ENCODE measurements at regions not wholly inside any gene's neighbourhood (a gene's known extent, or its start where the extent isn't known, plus 50 kb on each side); places are given as distances from the start of the nearest gene placed in this dataset.

GRCh38 chr6:155654474-155654873, 198.8 kb upstream of the NOX3 start:
- Histone ChIP-seq H2AFZ (ENCODE audit: low read depth, low read length, poor library complexity, severe bottlenecking) (no peak overlapping the region), H3K9me2 (ENCODE audit: insufficient read depth) (no peaks in the 10 kb centered on the region), H3K4me2 (ENCODE audit: low read length) (no peak overlapping the region), H4K20me1 (ENCODE audit: insufficient read depth) (no peaks in the 10 kb centered on the region), H3K79me2 (ENCODE audit: insufficient read depth, low read length) (no peaks in the 10 kb centered on the region), H3K36me3 (ENCODE audit: control insufficient read depth in 1 of 2, insufficient read depth in 2 of 2, low read length in 2 of 2) (no peaks in the 10 kb centered on the region), H3K4me1 (ENCODE audit: control insufficient read depth in 1 of 2, insufficient read depth in 2 of 2, low read length in 2 of 2) (no peaks in the 10 kb centered on the region), H3K27ac (ENCODE audit: low read depth, low read length) (no peak overlapping the region), H3K9me3 (ENCODE audit: control insufficient read depth in 1 of 2, insufficient read depth in 1 of 2, low read depth in 1 of 2, low read length in 2 of 2) (no peaks in the 10 kb centered on the region), H3K27me3 (ENCODE audit: insufficient read depth, low read length) (no peaks in the 10 kb centered on the region), H3K4me3 (replicated peaks in 1 of 2; ENCODE audit: low read depth in 1 of 2, low read length in 2 of 2) (no peak overlapping the region), H3K9ac (ENCODE audit: low read length) (no peak overlapping the region)
- ChIA-PET RAD21 (ENCODE audit: low non-redundant PET in 1 of 2, low total read pairs in 2 of 2, uncharacterized antibody in 2 of 2, unreplicated experiment in 2 of 2) (no interaction called here), POLR2A (no interaction called here), CTCF (no interaction called here)
- intact Hi-C loops (cut with micrococcal nuclease) = no loop called here
- TF ChIP-seq POLR2AphosphoS5 (IDR thresholded peaks at IDR 0.05; ENCODE audit: low read depth, low read length) (no peak), SRF (IDR thresholded peaks at IDR 0.05; ENCODE audit: low read depth) (no peak), CTCF (IDR thresholded peaks at IDR 0.05 in 2 of 3, conservative IDR thresholded peaks at IDR 0.05 in 1 of 3; ENCODE audit: borderline replicate concordance in 1 of 3, insufficient read depth in 1 of 3, low read depth in 2 of 3, low read length in 2 of 3) (no peak), JUND (IDR thresholded peaks at IDR 0.05) (no peak), ZFX (IDR thresholded peaks at IDR 0.05) (no peak), SP1 (IDR thresholded peaks at IDR 0.05; ENCODE audit: low read depth) (no peak), TCF7L2 (IDR thresholded peaks at IDR 0.05; ENCODE audit: borderline replicate concordance, extremely low read depth, insufficient read depth, insufficient read length) (no peak), REST (IDR thresholded peaks at IDR 0.05; ENCODE audit: low read depth) (no peak), CEBPB (IDR thresholded peaks at IDR 0.05; ENCODE audit: low read depth) (no peak)
- ATAC-seq = no peak
- DNase-seq (ENCODE audit: low read depth, low spot score) = no peak
- BruUV-seq (replicated peaks) = no TSS peak
